ENCODE measurements at regions not wholly inside any gene's neighbourhood (a gene's known extent, or its start where the extent isn't known, plus 50 kb on each side); places are given as distances from the start of the nearest gene placed in this dataset.

GRCh38 chr20:57043091-57043490, 223.3 kb downstream of the BMP7 start:
- TF ChIP-seq POLR2A (IDR thresholded peaks at IDR 0.05; ENCODE audit: low read depth, low read length) (no peak), TAF1 (IDR thresholded peaks at IDR 0.05; ENCODE audit: borderline replicate concordance, low read depth, low read length) (no peak), POLR2AphosphoS5 (IDR thresholded peaks at IDR 0.05; ENCODE audit: low read depth, low read length) (no peak)
